ENCODE measurements at regions not wholly inside any gene's neighbourhood (a gene's known extent, or its start where the extent isn't known, plus 50 kb on each side); places are given as distances from the start of the nearest gene placed in this dataset.

DNA sequence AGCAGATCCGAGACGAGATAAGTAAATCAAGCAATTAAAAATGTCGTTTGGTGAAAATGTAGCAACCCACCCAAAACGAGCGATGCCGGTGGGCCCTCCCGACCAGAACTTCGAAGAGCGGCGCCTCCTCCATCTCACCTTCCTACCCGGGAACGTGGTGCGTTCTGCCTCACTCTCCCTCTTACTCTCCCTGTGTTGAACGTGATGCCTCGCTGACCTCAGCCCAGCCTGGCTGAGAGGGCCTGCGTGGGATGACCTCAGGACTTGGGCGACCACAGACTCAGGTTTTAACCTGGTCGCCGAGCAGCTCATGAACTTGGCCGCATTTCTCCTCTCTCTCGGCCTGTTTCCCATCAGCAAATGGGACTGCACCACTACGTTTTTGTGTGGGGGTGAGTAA is 69.7 kb upstream of the RPL38 start:
- no peak overlapping the region for H4K91ac ChIP-seq (replicated peaks; ENCODE audit: insufficient read length, low read length)
- H3K23me2 ChIP-seq (ENCODE audit: low read depth, low read length), result no peaks in the 10 kb centered on the region
- no peaks in the 10 kb centered on the region for H3K36me3 ChIP-seq (ENCODE audit: control insufficient read depth in 2 of 4, insufficient read depth in 4 of 4, low read length in 3 of 4)
- no peak overlapping the region for H3K23ac ChIP-seq (ENCODE audit: insufficient read length)
- H3K9ac ChIP-seq (replicated peaks in 1 of 4; ENCODE audit: extremely low read depth in 1 of 4, low read depth in 3 of 4, low read length in 3 of 4), result no peak overlapping the region
- no peak overlapping the region for H3K4me2 ChIP-seq (ENCODE audit: insufficient read depth in 1 of 2, low read depth in 2 of 2, low read length in 2 of 2)
- no peak overlapping the region for H2BK5ac ChIP-seq (ENCODE audit: low read depth, low read length)
- no peaks in the 10 kb centered on the region for H3K79me2 ChIP-seq (ENCODE audit: control insufficient read depth in 1 of 2, insufficient read depth in 2 of 2, low read length in 2 of 2)
- no peak overlapping the region for H2BK15ac ChIP-seq (ENCODE audit: low read length)
- ChIA-PET CTCF (ENCODE audit: partially characterized antibody) (no interaction called here), POLR2A (ENCODE audit: partially characterized antibody) (interaction anchor here (0.7 kb wide), 1 partner anchor 484 kb away, joined by 3 read pairs; no protein-coding TSS in a partner anchor)
- peaks cover 0 to 4% (median 0%) of the 10 kb centered on the region in 4 experiments; a peak in 2 of 7 replicates for H3K4me1 ChIP-seq (replicated peaks in 1 of 4; ENCODE audit: control insufficient read depth in 3 of 4, insufficient read depth in 4 of 4, low read length in 3 of 4)
- H2BK120ac ChIP-seq (replicated peaks; ENCODE audit: low read depth, low read length), result no peak overlapping the region
- H3K27ac ChIP-seq (ENCODE audit: low read depth, low read length), result no peak overlapping the region
- H3K9me3 ChIP-seq (ENCODE audit: insufficient read depth in 2 of 2, low read depth in 1 of 2, low read length in 1 of 2), result no peaks in the 10 kb centered on the region
- no peaks in the 10 kb centered on the region for H4K20me1 ChIP-seq (replicated peaks in 1 of 2; ENCODE audit: control insufficient read depth in 1 of 2, insufficient read depth in 2 of 2, low read length in 2 of 2)
- no peak overlapping the region for H3K4ac ChIP-seq (replicated peaks; ENCODE audit: insufficient read length, low read depth, low read length)
- H3K4me3 ChIP-seq (ENCODE audit: extremely low read depth in 1 of 4, insufficient read depth in 2 of 4, low read depth in 3 of 4, low read length in 4 of 4), result no peak overlapping the region
- H3K56ac ChIP-seq (replicated peaks; ENCODE audit: insufficient read length, low read depth, low read length), result no peak overlapping the region
- H2BK20ac ChIP-seq (ENCODE audit: low read length), result no peak overlapping the region
- no peak overlapping the region for H3K18ac ChIP-seq (ENCODE audit: extremely low read depth, low read length)
- H4K5ac ChIP-seq (ENCODE audit: insufficient read length, low read depth, low read length), result no peak overlapping the region
- WGBS, 2 experiments (ENCODE audit: extremely low coverage in 1 of 2, insufficient coverage in 1 of 2, insufficient read length in 1 of 2, insufficient replicate concordance in 2 of 2, low coverage in 1 of 2, low lambda C conversion rate in 2 of 2, missing lambda C conversion rate in 1 of 2), result 85% methylated on average over 22 of the region's 22 CpGs; no CpG with 5 or more reads in 1 of the 2 experiments
- H2BK12ac ChIP-seq (ENCODE audit: low read depth, low read length), result 0 out of 2 replicates have a peak overlapping the region, but pooled peaks have one; percentile 50
- FAIRE-seq (no peak), DNase-seq (ENCODE audit: low read depth in 1 of 2, low spot score in 2 of 2) (no peak)
- no peaks in the 10 kb centered on the region for H3K79me1 ChIP-seq (ENCODE audit: low read depth, low read length)
- H3K14ac ChIP-seq (ENCODE audit: insufficient read length), result no peak overlapping the region
- no peaks in the 10 kb centered on the region for H3K27me3 ChIP-seq (replicated peaks in 1 of 4; ENCODE audit: control insufficient read depth in 3 of 4, extremely low read depth in 1 of 4, insufficient read depth in 3 of 4, low read length in 3 of 4)
- 0 out of 2 replicates have a peak overlapping the region, but pooled peaks have one; percentile 35 for H2AFZ ChIP-seq (ENCODE audit: low read length)
- peak overlapping the region; percentile 45; the same call in 1 of the 2 replicates for H4K8ac ChIP-seq (ENCODE audit: extremely low read depth, insufficient read depth, low read length)
- H2AK5ac ChIP-seq (ENCODE audit: low read depth, low read length), result no peak overlapping the region
- TF ChIP-seq CREB1 (IDR thresholded peaks at IDR 0.05), result no peak
- TF ChIP-seq SIRT6 (IDR thresholded peaks at IDR 0.05; ENCODE audit: low read length), result no peak
- TF ChIP-seq, protein P1, sequence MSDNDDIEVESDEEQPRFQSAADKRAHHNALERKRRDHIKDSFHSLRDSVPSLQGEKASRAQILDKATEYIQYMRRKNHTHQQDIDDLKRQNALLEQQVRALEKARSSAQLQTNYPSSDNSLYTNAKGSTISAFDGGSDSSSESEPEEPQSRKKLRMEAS (IDR thresholded peaks at IDR 0.05), result no peak
- TF ChIP-seq BACH1 (IDR thresholded peaks at IDR 0.05; ENCODE audit: low read length), result no peak
- no peak for TF ChIP-seq RXRA (IDR thresholded peaks at IDR 0.05; ENCODE audit: insufficient read depth, low read depth, low read length)
- TF ChIP-seq, protein P2, sequence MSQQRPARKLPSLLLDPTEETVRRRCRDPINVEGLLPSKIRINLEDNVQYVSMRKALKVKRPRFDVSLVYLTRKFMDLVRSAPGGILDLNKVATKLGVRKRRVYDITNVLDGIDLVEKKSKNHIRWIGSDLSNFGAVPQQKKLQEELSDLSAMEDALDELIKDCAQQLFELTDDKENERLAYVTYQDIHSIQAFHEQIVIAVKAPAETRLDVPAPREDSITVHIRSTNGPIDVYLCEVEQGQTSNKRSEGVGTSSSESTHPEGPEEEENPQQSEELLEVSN (IDR thresholded peaks at IDR 0.05), result no peak
- no peak for TF ChIP-seq SAP30 (IDR thresholded peaks at IDR 0.05; ENCODE audit: insufficient read depth, insufficient replicate concordance, low read length)
- TF ChIP-seq YY1 (IDR thresholded peaks at IDR 0.05; ENCODE audit: low read depth, low read length), result no peak
- no peak for TF ChIP-seq HDAC6 (IDR thresholded peaks at IDR 0.05; ENCODE audit: low read depth, low read length)
- TF ChIP-seq, protein P3, sequence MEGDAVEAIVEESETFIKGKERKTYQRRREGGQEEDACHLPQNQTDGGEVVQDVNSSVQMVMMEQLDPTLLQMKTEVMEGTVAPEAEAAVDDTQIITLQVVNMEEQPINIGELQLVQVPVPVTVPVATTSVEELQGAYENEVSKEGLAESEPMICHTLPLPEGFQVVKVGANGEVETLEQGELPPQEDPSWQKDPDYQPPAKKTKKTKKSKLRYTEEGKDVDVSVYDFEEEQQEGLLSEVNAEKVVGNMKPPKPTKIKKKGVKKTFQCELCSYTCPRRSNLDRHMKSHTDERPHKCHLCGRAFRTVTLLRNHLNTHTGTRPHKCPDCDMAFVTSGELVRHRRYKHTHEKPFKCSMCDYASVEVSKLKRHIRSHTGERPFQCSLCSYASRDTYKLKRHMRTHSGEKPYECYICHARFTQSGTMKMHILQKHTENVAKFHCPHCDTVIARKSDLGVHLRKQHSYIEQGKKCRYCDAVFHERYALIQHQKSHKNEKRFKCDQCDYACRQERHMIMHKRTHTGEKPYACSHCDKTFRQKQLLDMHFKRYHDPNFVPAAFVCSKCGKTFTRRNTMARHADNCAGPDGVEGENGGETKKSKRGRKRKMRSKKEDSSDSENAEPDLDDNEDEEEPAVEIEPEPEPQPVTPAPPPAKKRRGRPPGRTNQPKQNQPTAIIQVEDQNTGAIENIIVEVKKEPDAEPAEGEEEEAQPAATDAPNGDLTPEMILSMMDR (IDR thresholded peaks at IDR 0.05; ENCODE audit: control extremely low read depth in 1 of 3, insufficient read depth in 1 of 3, low read depth in 1 of 3, low read length in 3 of 3), result no peak
- TF ChIP-seq EP300 (IDR thresholded peaks at IDR 0.05; ENCODE audit: borderline replicate concordance in 1 of 2, low read depth in 2 of 2, low read length in 2 of 2), result no peak
